ENCODE measurements at regions not wholly inside any gene's neighbourhood (a gene's known extent, or its start where the extent isn't known, plus 50 kb on each side); places are given as distances from the start of the nearest gene placed in this dataset.

DNA sequence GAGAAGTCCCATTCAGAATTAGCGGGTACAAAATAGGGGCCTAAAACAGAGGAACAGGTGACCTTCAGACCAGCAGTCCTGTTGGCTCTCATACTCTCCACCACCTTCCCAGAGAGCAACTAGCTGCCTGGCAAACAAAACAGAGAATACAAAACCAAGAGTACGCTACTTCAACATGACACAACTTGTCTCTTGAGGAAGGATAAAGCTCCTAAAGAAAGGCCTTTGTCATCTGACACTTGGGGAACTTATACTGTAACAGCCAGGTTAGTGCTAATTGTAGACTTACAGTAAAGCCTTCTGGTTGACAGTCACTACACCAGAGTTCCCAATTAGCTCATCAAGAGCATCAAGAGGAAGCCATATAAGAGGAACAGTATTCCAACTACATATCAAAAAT, 282.1 kb upstream of the NT5C1B start:
- ATAC-seq (replicated peaks; ENCODE audit: extremely low read depth, poor library complexity, severe bottlenecking) (no peak), DNase-seq (ENCODE audit: low spot score in 2 of 2) (no peak)
- H3K4me1 Mint-ChIP-seq = no peaks in the 10 kb centered on the region
- peaks cover 2% of the 10 kb centered on the region for H3K36me3 Mint-ChIP-seq (ENCODE audit: insufficient read depth)
- no peaks in the 10 kb centered on the region for H3K9me3 Mint-ChIP-seq
- H3K27ac Mint-ChIP-seq (ENCODE audit: low read depth) = no peak overlapping the region
- no peak overlapping the region for H3K4me3 Mint-ChIP-seq
- H3K27me3 Mint-ChIP-seq = no peaks in the 10 kb centered on the region

DNA sequence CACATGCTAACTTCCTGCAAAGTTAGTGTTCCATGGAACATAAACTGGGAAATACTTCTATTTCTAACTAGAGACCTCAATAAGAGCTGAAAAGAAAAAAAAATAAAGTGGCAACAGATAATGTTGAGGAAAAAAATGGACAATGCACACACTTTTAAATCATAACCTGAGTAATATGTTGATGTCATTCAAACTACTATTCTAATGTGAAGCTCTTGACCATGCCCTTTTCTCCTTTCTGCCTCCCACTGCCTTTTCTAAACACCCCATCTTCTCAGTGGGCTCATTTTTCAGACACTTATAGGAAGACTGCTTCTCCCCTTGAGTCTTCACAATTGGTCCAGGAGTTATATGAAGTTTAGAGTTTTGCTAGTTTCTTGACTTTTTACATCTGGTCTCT, 280.9 kb upstream of the NT5C1B start:
- H3K4me3 Mint-ChIP-seq = no peak overlapping the region
- no peaks in the 10 kb centered on the region for H3K27me3 Mint-ChIP-seq
- peaks cover 2% of the 10 kb centered on the region for H3K36me3 Mint-ChIP-seq (ENCODE audit: insufficient read depth)
- DNase-seq (ENCODE audit: low spot score in 2 of 2) (no peak), ATAC-seq (replicated peaks; ENCODE audit: extremely low read depth, poor library complexity, severe bottlenecking) (no peak)
- H3K27ac Mint-ChIP-seq (ENCODE audit: low read depth) = no peak overlapping the region
- H3K9me3 Mint-ChIP-seq = no peaks in the 10 kb centered on the region
- H3K4me1 Mint-ChIP-seq = no peaks in the 10 kb centered on the region

DNA sequence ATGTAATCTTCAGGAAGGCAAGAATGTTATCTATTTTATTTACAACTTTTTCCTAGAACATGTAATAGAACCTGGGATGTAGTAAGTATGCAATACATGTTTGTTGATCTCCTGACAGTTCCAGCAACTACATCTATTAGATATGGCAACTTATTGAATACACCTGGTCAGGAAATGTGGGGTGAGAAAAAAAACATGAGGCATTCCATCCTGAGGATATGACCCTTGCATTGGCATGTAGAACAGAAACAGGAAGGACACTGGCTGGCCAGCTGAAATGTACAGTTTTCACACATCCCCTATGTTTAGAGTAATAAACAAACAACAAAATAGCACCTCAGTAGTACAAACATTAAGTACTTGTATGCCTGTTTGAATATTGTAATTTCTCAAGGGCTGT, 272.6 kb upstream of the NT5C1B start:
- H3K4me3 Mint-ChIP-seq = no peak overlapping the region
- DNase-seq (ENCODE audit: low spot score in 2 of 2) (no peak), ATAC-seq (replicated peaks; ENCODE audit: extremely low read depth, poor library complexity, severe bottlenecking) (no peak)
- no peaks in the 10 kb centered on the region for H3K27me3 Mint-ChIP-seq
- H3K27ac Mint-ChIP-seq (ENCODE audit: low read depth) = no peak overlapping the region
- no peaks in the 10 kb centered on the region for H3K36me3 Mint-ChIP-seq (ENCODE audit: insufficient read depth)
- H3K4me1 Mint-ChIP-seq = peaks cover 8% of the 10 kb centered on the region
- H3K9me3 Mint-ChIP-seq = no peaks in the 10 kb centered on the region

DNA sequence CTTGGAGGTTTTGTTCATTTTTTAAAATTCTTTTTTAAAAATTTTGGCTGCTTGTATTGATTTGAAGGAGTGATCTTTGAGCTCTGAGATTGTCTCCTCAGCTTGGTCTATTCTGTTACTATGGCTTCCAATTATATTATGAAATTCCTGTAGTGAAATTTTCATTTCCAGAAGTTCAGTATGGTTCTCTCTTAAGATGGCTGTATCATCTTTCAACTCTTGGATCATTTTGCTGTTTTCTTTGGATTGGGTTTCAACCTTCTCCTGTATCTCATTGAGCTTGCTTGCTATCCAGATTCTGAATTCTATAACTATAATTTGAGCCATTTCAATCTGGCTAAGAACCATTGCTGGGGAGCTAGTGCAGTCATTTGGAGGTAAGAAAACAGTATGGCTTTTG, 270.8 kb upstream of the NT5C1B start:
- no peaks in the 10 kb centered on the region for H3K36me3 Mint-ChIP-seq (ENCODE audit: insufficient read depth)
- H3K4me3 Mint-ChIP-seq = no peak overlapping the region
- H3K9me3 Mint-ChIP-seq = no peaks in the 10 kb centered on the region
- H3K4me1 Mint-ChIP-seq = peaks cover 8% of the 10 kb centered on the region
- no peak for ATAC-seq (replicated peaks; ENCODE audit: extremely low read depth, poor library complexity, severe bottlenecking)
- no peak for DNase-seq (ENCODE audit: low spot score in 2 of 2)
- H3K27me3 Mint-ChIP-seq = no peaks in the 10 kb centered on the region
- no peak overlapping the region for H3K27ac Mint-ChIP-seq (ENCODE audit: low read depth)

DNA sequence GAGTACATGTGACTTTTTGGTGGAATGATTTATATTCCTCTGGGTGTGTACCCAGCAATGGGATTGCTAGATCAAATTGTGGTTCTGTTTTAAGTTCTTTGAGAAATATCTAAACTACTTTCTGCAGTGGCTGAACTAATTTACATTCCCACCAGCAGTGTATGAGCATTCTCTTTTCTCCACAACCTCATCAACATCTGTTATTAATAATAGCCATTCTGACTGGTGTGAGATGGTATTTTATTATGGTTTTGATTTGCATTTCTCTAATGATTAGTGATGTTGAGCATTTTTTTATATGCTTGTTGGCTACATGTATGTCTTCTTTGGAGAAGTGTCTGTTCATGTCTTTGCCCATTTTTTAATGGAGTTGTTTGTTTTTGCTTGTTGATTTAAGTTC, 267.4 kb upstream of the NT5C1B start:
- no peaks in the 10 kb centered on the region for H3K36me3 Mint-ChIP-seq (ENCODE audit: insufficient read depth)
- no peak overlapping the region for H3K27ac Mint-ChIP-seq (ENCODE audit: low read depth)
- DNase-seq (ENCODE audit: low spot score in 2 of 2) (no peak), ATAC-seq (replicated peaks; ENCODE audit: extremely low read depth, poor library complexity, severe bottlenecking) (no peak)
- H3K27me3 Mint-ChIP-seq = no peaks in the 10 kb centered on the region
- H3K9me3 Mint-ChIP-seq = no peaks in the 10 kb centered on the region
- peaks cover 8% of the 10 kb centered on the region for H3K4me1 Mint-ChIP-seq
- no peak overlapping the region for H3K4me3 Mint-ChIP-seq

DNA sequence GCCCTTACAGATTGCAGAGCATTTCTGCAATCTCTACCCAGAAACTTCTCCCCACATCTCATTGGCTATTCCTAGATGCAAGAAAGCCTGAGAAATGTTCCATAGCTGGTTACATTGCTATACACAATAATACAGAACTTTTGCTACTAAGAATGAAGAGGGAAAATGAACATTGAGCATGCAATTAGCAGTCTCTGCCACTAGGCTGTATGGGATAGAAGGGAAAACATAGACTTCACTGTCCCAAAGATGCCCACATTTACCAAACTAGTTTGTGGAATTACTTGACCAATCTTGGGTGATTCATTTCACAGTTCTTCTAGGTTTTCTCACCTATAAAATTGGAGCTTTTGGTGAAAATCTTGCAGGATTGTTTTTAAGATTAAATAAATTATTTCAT, 265.7 kb upstream of the NT5C1B start:
- Mint-ChIP-seq H3K9me3 (no peaks in the 10 kb centered on the region), H3K27ac (ENCODE audit: low read depth) (no peak overlapping the region), H3K4me3 (no peak overlapping the region), H3K36me3 (ENCODE audit: insufficient read depth) (no peaks in the 10 kb centered on the region), H3K27me3 (no peaks in the 10 kb centered on the region), H3K4me1 (peaks cover 8% of the 10 kb centered on the region)
- ATAC-seq (replicated peaks; ENCODE audit: extremely low read depth, poor library complexity, severe bottlenecking) = no peak
- DNase-seq (ENCODE audit: low spot score in 2 of 2) = no peak

DNA sequence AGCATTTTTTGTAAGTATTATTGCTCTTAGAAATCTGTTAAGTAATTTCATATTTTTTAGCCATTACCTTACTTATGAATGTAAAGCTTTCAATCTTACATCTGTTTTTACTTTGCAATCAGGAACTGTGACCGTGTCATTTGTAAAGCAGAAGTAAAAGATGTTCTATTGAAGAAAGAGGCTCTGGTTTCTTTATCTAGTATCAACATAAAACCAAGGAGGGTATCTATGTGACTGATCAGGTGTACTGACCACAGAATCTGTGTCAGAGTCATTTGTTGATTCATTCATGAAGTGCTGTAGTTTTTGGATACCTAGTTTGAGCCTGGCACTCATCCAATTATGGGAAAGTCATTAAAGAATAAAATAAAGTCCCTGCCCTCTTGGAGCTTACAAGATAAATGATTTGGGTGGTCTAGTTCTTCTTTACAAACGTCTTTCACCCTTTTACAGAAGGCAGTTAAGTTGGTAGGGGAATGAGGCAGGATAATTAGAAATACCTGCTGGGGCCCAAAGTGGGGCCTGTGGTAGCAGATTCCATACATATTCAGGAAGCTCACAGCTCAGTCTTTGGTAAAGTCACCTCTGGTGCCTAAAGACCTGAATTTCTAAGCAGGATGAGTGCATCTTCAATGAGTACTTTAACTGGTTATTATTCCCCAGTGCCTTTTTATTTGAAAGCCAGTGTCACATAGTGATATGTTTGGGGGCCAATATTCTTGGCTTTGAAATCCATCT, 260.6 kb upstream of the NT5C1B start:
- DNase-seq (ENCODE audit: low spot score in 2 of 2) = no peak
- ATAC-seq (replicated peaks; ENCODE audit: extremely low read depth, poor library complexity, severe bottlenecking) = no peak
- Mint-ChIP-seq H3K36me3 (ENCODE audit: insufficient read depth) (no peaks in the 10 kb centered on the region), H3K27ac (ENCODE audit: low read depth) (no peak overlapping the region), H3K4me3 (no peak overlapping the region), H3K27me3 (no peaks in the 10 kb centered on the region), H3K4me1 (no peaks in the 10 kb centered on the region), H3K9me3 (no peaks in the 10 kb centered on the region)

DNA sequence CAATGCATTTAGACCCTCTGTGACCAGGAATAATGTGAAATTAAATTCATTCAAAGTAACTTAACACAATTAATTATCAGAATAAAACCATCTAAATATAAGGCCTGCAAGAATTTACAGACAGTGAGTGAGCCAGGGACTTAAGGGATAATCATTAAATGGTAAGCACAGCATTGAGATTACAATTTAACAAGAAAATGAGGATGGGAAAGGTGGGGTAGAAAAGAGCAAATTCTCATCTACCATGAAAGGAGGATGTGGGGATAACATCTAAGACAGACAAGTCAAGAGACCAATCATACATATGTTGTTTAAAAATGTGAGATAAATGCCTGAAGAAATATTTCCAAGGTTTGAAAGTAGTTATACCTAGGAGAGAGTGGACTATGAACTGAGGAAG, 259.3 kb upstream of the NT5C1B start:
- no peak overlapping the region for H3K27ac Mint-ChIP-seq (ENCODE audit: low read depth)
- no peaks in the 10 kb centered on the region for H3K27me3 Mint-ChIP-seq
- no peak overlapping the region for H3K4me3 Mint-ChIP-seq
- H3K36me3 Mint-ChIP-seq (ENCODE audit: insufficient read depth) = no peaks in the 10 kb centered on the region
- H3K4me1 Mint-ChIP-seq = no peaks in the 10 kb centered on the region
- no peaks in the 10 kb centered on the region for H3K9me3 Mint-ChIP-seq
- no peak for ATAC-seq (replicated peaks; ENCODE audit: extremely low read depth, poor library complexity, severe bottlenecking)
- DNase-seq (ENCODE audit: low spot score in 2 of 2) = no peak

DNA sequence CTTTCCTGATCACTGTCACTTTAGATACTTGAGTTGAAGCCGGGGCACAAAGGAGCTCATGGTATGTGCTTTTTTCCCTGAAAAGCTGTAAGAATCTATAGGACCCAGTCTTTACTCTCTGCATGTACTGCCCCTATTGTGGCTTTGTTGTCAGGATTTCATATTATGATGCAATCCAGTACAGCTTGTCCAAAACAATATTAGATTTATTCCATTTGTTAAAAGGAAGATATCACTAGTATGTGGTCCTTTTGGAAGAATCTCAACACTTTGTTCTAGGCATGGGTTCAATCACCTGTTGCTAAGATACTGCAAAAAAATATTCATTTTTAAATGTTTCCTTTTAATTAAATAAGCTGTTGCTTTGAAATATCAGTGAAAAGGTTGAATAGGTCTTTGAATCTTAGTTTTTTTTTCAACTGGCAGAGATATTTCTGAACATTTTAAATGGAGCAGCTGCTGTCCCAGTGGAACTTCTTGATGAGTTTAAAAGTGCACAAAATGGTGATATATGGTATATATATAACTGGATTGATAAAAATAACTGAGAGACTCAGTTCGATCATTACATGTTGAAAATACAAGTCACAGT, 256.6 kb upstream of the NT5C1B start:
- H3K4me1 Mint-ChIP-seq = no peaks in the 10 kb centered on the region
- DNase-seq (ENCODE audit: low spot score in 2 of 2) (no peak), ATAC-seq (replicated peaks; ENCODE audit: extremely low read depth, poor library complexity, severe bottlenecking) (no peak)
- H3K9me3 Mint-ChIP-seq = no peaks in the 10 kb centered on the region
- no peaks in the 10 kb centered on the region for H3K36me3 Mint-ChIP-seq (ENCODE audit: insufficient read depth)
- no peak overlapping the region for H3K27ac Mint-ChIP-seq (ENCODE audit: low read depth)
- no peak overlapping the region for H3K4me3 Mint-ChIP-seq
- no peaks in the 10 kb centered on the region for H3K27me3 Mint-ChIP-seq

DNA sequence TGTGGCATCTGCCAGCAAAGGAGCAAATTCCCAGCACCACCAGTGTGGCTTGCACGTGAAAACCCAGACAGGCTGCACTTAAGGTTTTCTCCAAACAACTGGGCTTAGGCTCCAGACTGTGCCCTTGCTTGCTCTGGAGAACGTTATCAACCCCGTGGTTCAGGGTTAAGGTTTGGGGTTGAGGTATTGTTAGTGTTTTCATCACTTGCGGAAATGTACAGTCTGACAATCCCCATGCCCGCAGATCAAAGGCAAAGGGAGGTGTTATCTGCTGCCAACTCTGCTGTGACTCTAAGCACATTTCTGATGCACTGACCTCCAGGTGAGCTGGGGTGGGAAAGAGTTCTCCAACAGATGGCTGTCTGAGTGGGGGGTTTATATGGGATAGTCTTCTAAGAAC, 253.5 kb upstream of the NT5C1B start:
- Mint-ChIP-seq H3K36me3 (ENCODE audit: insufficient read depth) (no peaks in the 10 kb centered on the region), H3K27ac (ENCODE audit: low read depth) (no peak overlapping the region)
- ATAC-seq (replicated peaks; ENCODE audit: extremely low read depth, poor library complexity, severe bottlenecking) = no peak

DNA sequence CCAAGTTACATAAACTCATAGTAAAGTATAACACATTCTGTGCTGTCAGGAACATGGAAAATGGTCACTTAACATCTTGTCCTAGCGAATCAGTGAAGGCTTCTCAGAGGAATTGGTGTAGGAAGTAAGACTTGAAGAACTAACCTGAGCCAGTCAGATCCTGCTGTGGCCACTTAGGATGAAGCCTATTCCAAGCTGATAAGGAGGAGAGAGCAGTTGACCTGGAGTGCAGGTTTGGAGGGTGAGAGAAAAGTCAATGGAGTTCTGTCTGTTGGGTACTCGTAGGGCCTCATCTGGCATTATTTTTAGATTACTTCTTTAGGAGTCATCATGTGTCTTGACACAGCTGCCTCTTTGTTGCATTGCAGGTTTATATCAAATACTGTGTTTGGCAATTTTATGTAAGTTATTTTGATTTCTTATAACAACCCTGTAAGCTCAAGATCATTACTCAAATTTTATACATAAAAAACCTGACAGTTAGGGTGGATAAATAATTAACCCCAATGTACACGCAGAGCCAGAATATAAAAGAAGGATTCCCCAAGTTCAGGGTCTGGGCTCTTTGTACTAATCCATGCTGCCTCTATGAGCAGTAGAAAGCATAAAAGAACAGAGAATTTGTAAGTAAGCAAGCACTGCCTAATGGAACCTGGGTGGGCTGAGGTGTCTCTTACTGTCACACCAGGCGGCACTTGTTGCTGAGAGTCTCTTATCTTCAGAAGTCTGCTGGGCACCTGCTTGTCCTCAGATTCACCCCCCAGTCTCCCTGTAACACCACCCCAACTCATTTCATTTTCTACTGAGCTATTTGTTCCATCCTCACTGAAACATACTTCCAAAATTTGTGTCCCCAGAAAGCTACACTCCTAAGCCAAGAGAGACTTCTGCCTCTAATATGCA, 252.1 kb upstream of the NT5C1B start:
- ATAC-seq (replicated peaks; ENCODE audit: extremely low read depth, poor library complexity, severe bottlenecking) = no peak
- no peak overlapping the region for H3K27ac Mint-ChIP-seq (ENCODE audit: low read depth)
- no peaks in the 10 kb centered on the region for H3K36me3 Mint-ChIP-seq (ENCODE audit: insufficient read depth)
- H3K4me1 Mint-ChIP-seq = no peaks in the 10 kb centered on the region
- H3K4me3 Mint-ChIP-seq = no peak overlapping the region
- no peak for DNase-seq (ENCODE audit: low spot score in 2 of 2)
- no peaks in the 10 kb centered on the region for H3K9me3 Mint-ChIP-seq
- H3K27me3 Mint-ChIP-seq = no peaks in the 10 kb centered on the region

More for the DNA sequence above, 253.5 kb upstream of the NT5C1B start:
- no peak for DNase-seq (ENCODE audit: low spot score in 2 of 2)
- Mint-ChIP-seq H3K4me1 (no peaks in the 10 kb centered on the region), H3K27me3 (no peaks in the 10 kb centered on the region), H3K9me3 (no peaks in the 10 kb centered on the region), H3K4me3 (no peak overlapping the region)

DNA sequence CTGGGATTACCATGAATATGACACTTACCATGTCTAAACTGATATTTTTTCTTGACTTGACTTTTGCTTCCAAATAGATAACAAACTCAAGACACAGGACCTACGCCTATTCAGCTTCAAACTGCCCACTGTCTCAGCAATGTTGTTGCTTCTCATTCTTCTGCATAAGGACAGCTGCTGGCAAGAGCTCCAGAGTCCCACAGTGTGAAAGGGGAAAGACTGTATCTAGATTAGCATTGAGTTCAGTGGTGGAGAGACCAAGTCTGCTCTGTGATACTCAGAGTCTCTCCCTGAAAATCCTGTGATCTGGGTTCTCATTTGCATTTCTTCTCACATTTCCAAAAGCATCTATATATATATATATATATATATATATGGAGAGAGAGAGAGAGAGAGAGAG, 247.9 kb upstream of the NT5C1B start:
- Mint-ChIP-seq H3K36me3 (ENCODE audit: insufficient read depth) (no peaks in the 10 kb centered on the region), H3K9me3 (no peaks in the 10 kb centered on the region), H3K27ac (ENCODE audit: low read depth) (no peak overlapping the region), H3K4me3 (no peak overlapping the region), H3K4me1 (no peaks in the 10 kb centered on the region), H3K27me3 (no peaks in the 10 kb centered on the region)
- ATAC-seq (replicated peaks; ENCODE audit: extremely low read depth, poor library complexity, severe bottlenecking) = no peak
- DNase-seq (ENCODE audit: low spot score in 2 of 2) = no peak

DNA sequence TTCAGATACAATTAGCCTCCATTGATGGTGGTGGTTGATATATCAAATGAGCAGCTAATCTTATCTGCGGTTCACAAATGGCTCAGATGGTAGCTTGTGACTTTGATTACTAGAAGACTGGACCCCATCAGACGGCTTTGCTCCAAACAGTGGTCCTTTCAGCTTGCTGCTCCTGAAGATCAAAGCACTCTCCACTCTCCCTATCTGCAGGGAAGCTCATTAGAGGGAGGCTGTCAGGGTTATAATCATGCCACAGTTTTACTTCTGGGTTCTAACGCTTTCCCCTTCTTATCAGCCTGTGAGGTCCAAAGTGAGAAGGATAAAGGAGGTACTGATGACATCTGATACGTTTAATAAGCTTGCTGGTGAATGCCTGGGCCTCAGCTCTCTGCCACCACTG, 247.1 kb upstream of the NT5C1B start:
- no peaks in the 10 kb centered on the region for H3K9me3 Mint-ChIP-seq
- H3K36me3 Mint-ChIP-seq (ENCODE audit: insufficient read depth) = no peaks in the 10 kb centered on the region
- no peaks in the 10 kb centered on the region for H3K27me3 Mint-ChIP-seq
- no peak for DNase-seq (ENCODE audit: low spot score in 2 of 2)
- no peak overlapping the region for H3K27ac Mint-ChIP-seq (ENCODE audit: low read depth)
- no peak overlapping the region for H3K4me3 Mint-ChIP-seq
- H3K4me1 Mint-ChIP-seq = no peaks in the 10 kb centered on the region
- ATAC-seq (replicated peaks; ENCODE audit: extremely low read depth, poor library complexity, severe bottlenecking) = no peak

All from central memory CD8-positive, alpha-beta T cell (primary cell).